HCT116 (cell line): ENCODE measurements at regions not wholly inside any gene's neighbourhood (a gene's known extent, or its start where the extent isn't known, plus 50 kb on each side); places are given as distances from the start of the nearest gene placed in this dataset.

Experiments
- CEBPB ChIP-seq: IDR thresholded peaks from 2 replicates; pipeline ENCODE4 v1.6.1; 2012; ENCODE audit warnings: low read depth
- CTCF ChIP-seq, 3 experiments: fragments of 200-600 bp in 1 of 3; sonication (generic) in 1 of 3; IDR thresholded peaks in 2 of 3; conservative IDR thresholded peaks in 1 of 3; 2 replicates each; pipeline ENCODE4 v1.5.1; 2012 to 2017; ENCODE audit warnings: low read depth in 2 of 3, low read length in 2 of 3, antibody characterized with exemption in 1 of 3, borderline replicate concordance in 1 of 3, control low read depth in 1 of 3, mild to moderate bottlenecking in 1 of 3, mixed read lengths in 1 of 3, mixed run types in 1 of 3, moderate library complexity in 1 of 3; ENCODE audit not compliant: insufficient read depth in 1 of 3
- FOSL1 ChIP-seq: IDR thresholded peaks from 2 replicates; pipeline ENCODE4 v1.6.1; 2012; ENCODE audit warnings: low read depth
- MAX ChIP-seq: IDR thresholded peaks from 2 replicates; pipeline ENCODE4 v1.6.1; 2012
- ZFX ChIP-seq: fragments of 450-650 bp; IDR thresholded peaks from 2 replicates; pipeline ENCODE4 v1.6.1; 2017
- TF ChIP-seq, protein P1 (sequence below): IDR thresholded peaks from 2 replicates; pipeline ENCODE4 v1.6.1; 2012; ENCODE audit warnings: low read depth

- TF ChIP-seq CTCF (IDR thresholded peaks at IDR 0.05 in 2 of 3, conservative IDR thresholded peaks at IDR 0.05 in 1 of 3; ENCODE audit: borderline replicate concordance in 1 of 3, insufficient read depth in 1 of 3, low read depth in 2 of 3, low read length in 2 of 3) (no peak), FOSL1 (no peak), MAX (no peak), CEBPB (no peak), ZFX (no peak)
- TF ChIP-seq, protein P1, sequence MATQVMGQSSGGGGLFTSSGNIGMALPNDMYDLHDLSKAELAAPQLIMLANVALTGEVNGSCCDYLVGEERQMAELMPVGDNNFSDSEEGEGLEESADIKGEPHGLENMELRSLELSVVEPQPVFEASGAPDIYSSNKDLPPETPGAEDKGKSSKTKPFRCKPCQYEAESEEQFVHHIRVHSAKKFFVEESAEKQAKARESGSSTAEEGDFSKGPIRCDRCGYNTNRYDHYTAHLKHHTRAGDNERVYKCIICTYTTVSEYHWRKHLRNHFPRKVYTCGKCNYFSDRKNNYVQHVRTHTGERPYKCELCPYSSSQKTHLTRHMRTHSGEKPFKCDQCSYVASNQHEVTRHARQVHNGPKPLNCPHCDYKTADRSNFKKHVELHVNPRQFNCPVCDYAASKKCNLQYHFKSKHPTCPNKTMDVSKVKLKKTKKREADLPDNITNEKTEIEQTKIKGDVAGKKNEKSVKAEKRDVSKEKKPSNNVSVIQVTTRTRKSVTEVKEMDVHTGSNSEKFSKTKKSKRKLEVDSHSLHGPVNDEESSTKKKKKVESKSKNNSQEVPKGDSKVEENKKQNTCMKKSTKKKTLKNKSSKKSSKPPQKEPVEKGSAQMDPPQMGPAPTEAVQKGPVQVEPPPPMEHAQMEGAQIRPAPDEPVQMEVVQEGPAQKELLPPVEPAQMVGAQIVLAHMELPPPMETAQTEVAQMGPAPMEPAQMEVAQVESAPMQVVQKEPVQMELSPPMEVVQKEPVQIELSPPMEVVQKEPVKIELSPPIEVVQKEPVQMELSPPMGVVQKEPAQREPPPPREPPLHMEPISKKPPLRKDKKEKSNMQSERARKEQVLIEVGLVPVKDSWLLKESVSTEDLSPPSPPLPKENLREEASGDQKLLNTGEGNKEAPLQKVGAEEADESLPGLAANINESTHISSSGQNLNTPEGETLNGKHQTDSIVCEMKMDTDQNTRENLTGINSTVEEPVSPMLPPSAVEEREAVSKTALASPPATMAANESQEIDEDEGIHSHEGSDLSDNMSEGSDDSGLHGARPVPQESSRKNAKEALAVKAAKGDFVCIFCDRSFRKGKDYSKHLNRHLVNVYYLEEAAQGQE = no peak
These were observed 133.5 kb downstream of the GPX5 start for GRCh38 chr6:28659250-28659566.
